ENCODE measurements at regions not wholly inside any gene's neighbourhood (a gene's known extent, or its start where the extent isn't known, plus 50 kb on each side); places are given as distances from the start of the nearest gene placed in this dataset.

DNA sequence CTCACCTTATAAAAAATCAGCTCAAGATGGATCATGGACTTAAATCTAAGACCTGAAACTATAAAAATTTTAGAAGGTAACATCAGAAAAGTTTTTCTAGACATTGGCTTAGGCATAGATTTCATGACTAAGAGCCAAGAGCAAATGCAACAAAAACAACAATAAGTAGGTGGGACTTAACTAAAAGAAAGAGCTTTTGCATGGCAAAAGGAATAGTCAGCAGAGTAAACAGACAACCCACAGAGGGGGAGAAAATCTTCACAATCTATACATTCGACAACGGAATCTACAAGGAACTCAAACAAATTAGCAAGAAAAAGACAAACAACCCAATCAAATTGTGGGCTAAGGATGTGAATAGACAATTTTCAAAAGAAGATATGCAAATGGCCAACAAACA is 368.4 kb upstream of the KIF2B start:
- DNase-seq (ENCODE audit: low spot score), result no peak
- TF ChIP-seq, protein P1, sequence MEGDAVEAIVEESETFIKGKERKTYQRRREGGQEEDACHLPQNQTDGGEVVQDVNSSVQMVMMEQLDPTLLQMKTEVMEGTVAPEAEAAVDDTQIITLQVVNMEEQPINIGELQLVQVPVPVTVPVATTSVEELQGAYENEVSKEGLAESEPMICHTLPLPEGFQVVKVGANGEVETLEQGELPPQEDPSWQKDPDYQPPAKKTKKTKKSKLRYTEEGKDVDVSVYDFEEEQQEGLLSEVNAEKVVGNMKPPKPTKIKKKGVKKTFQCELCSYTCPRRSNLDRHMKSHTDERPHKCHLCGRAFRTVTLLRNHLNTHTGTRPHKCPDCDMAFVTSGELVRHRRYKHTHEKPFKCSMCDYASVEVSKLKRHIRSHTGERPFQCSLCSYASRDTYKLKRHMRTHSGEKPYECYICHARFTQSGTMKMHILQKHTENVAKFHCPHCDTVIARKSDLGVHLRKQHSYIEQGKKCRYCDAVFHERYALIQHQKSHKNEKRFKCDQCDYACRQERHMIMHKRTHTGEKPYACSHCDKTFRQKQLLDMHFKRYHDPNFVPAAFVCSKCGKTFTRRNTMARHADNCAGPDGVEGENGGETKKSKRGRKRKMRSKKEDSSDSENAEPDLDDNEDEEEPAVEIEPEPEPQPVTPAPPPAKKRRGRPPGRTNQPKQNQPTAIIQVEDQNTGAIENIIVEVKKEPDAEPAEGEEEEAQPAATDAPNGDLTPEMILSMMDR (IDR thresholded peaks at IDR 0.05), result no peak
- no peak overlapping the region for H3K27ac ChIP-seq
- H3K4me3 ChIP-seq, result no peak overlapping the region

DNA sequence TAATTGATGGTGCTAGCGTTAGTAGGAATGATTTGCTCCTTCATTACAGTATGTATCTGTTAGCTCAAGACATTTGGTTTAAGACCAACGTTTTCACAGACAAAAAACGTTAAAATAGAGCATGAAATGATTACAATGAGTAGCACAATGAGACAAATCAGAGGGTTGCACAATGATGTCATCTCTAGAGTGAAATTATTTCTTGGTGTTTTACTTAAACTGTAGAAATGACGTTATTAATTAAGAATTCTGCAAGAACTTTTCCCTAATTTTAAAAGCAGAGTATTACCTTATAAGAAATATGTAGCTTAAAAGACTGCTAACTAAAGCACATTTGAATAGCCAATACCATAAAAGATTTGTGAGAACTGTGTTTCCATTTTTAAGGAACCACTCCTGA is 373.4 kb upstream of the KIF2B start:
- Histone ChIP-seq H3K27ac (no peak overlapping the region), H3K4me3 (no peak overlapping the region)
- DNase-seq (ENCODE audit: low spot score), result no peak
- TF ChIP-seq, protein P1 (IDR thresholded peaks at IDR 0.05), result no peak

DNA sequence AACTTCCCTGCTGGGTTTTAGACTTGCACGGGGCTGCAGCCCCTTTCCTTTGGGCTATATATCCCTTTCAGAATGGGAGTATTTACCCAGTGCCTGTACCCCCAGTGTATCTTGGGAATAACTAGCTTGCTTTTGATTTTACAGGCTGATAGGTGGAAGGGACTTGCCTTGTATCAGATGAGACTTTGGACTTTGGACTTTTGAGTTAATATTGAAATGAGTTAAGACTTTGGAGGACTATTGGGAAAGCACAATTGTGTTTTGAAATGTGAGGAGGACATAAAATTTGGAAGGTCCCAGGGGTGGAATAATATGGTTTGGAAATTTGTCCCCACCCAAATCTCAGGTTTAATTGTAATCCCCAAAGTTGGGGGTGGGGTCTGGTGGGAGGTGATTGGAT is 393.8 kb upstream of the KIF2B start:
- TF ChIP-seq, protein P1 (IDR thresholded peaks at IDR 0.05), result no peak
- no peak for DNase-seq (ENCODE audit: low spot score)

DNA sequence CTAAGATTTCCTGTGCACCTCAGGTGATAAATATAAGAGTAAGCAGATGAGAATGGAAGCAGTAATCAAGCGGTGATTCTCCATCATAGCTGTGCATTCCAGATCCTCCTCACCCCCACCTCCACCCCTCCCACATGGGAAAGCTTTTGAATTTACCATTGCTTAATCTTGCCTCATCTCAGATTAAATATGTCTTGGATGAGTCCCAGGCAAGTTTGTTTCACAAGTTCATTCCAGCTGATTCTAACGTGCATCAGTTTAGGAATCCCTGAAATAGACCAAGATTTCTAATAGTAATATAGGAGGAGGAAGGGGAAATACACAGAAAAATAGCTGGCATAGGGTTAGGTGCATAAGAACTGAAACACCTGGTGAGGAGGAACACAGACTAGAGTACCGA is 396.2 kb upstream of the KIF2B start:
- TF ChIP-seq, protein P1 (IDR thresholded peaks at IDR 0.05), result no peak
- H3K4me3 ChIP-seq, result no peak overlapping the region
- H3K27ac ChIP-seq, result no peak overlapping the region
- no peak for DNase-seq (ENCODE audit: low spot score)

More for the DNA sequence above, 393.8 kb upstream of the KIF2B start:
- Histone ChIP-seq H3K4me3 (no peak overlapping the region), H3K27ac (no peak overlapping the region)

DNA sequence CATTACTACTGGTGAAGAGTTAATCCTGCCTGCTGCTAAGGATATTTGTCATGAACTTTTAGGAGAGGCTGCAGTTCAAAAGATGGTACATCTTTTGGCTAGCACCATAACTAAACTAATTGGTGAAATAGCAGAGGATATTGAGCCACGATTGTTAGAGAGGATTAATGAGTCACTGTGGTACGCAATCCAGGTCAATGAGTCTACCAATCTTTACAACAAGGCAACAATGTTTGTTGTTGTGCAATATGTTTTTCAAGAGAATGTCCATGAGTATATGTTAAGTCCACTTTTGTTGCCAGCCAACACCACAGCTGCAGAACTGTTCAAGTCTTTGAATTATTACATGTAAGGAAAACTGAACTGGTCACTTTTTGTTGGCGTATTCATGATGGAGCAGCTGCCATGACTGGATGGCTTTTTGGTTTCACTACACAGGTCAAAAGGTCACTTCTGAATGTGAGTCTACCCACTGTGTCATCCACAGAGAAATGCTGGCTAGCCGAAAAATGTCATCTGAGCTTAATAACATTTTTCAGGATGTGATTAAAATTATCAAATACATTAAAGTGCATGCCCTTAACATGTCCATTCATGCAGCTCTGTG is 402.6 kb upstream of the KIF2B start:
- TF ChIP-seq, protein P1 (IDR thresholded peaks at IDR 0.05), result no peak
- no peak overlapping the region for H3K27ac ChIP-seq
- no peak overlapping the region for H3K4me3 ChIP-seq
- DNase-seq (ENCODE audit: low spot score), result no peak

DNA sequence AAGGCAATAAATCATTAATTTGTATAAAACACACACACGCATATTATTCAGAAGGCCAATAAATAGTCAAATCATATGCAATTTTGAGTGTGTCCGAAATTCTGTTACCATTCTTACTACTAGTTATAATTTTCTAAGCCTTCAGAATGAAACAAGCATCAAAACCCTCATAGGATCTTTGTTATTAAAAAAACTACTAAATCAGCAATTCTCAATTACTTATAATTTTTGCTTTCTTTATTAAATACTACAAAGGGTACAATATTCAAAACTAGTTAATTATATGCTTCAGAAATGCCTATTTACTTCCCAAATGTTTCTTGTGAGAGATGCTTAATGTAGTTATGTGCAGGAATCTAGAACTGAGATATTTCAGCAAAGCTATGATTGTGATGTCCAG is 413.1 kb upstream of the KIF2B start:
- no peak for DNase-seq (ENCODE audit: low spot score)
- TF ChIP-seq, protein P1 (IDR thresholded peaks at IDR 0.05), result no peak
- no peak overlapping the region for H3K27ac ChIP-seq
- no peak overlapping the region for H3K4me3 ChIP-seq

DNA sequence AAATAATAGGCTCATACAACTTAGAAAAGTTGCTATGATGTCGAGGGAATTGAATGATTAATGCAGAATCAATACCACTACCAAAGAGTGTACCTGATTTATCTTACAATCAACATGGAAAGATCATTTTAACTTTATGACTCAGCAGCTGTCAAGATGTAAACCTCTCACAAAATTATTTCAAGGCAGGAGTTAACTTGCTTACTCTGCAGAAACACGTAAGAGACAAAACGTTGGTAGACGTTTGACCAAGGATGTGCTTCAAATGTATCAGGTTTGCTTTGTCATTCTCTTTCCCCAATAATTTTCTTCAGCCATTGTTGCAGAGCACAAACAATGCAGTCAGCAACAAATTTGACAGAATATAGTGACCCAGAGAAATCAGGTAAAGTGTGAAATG is 415.8 kb upstream of the KIF2B start:
- no peak for DNase-seq (ENCODE audit: low spot score)
- H3K4me3 ChIP-seq, result no peak overlapping the region
- H3K27ac ChIP-seq, result no peak overlapping the region
- TF ChIP-seq, protein P1 (IDR thresholded peaks at IDR 0.05), result no peak
